Testis (tissue), 2 donors: ENCODE measurements at regions not wholly inside any gene's neighbourhood (a gene's known extent, or its start where the extent isn't known, plus 50 kb on each side); places are given as distances from the start of the nearest gene placed in this dataset.
A peak's percentile ranks its signal among the peaks of the same experiment; 100 is the strongest.

Experiments
- DNase-seq: peaks from one replicate; pipeline ENCODE4 v3.0.0-alpha.2; 2019
- H3K27ac ChIP-seq, 2 donors: fragments of 200-600 bp; sonication (generic); one replicate each; pipeline ENCODE4 v1.5.1; 2019
- H3K27me3 ChIP-seq: fragments of 200-600 bp; sonication (generic); one replicate; pipeline ENCODE4 v1.5.1; 2019
- H3K36me3 ChIP-seq: fragments of 200-600 bp; sonication (generic); one replicate; pipeline ENCODE4 v1.5.1; 2017; ENCODE audit warnings: low read depth; ENCODE audit errors: missing control alignments
- H3K4me1 ChIP-seq: fragments of 200-600 bp; sonication (generic); one replicate; pipeline ENCODE4 v1.5.1; 2019
- H3K4me3 ChIP-seq, 2 donors: fragments of 200-600 bp; sonication (generic); one replicate each; pipeline ENCODE4 v1.5.1; 2017 to 2019
- H3K9me3 ChIP-seq: fragments of 200-600 bp; sonication (generic); one replicate; pipeline ENCODE4 v1.5.1; 2017
- CTCF ChIP-seq, 3 experiments: fragments of 450-650 bp in 2 of 3; fragments of 200-600 bp in 1 of 3; sonication (generic) in 1 of 3; IDR thresholded peaks; one replicate each; pipeline ENCODE4 v1.5.1; 2016 to 2019; ENCODE audit warnings: antibody characterized with exemption in 3 of 3, mild to moderate bottlenecking in 2 of 3, moderate library complexity in 1 of 3
- POLR2A ChIP-seq: fragments of 450-650 bp; IDR thresholded peaks from one replicate; pipeline ENCODE4 v1.6.1; 2017; ENCODE audit warnings: antibody characterized with exemption, mild to moderate bottlenecking, moderate library complexity
- WGBS, 2 donors: methylation state at CpG; one replicate each; pipeline ENCODE4 v1.1.5; 2018; 5-methylcytosine and 5-hydroxymethylcytosine counted together
- intact Hi-C: fragments of 100-400 bp; cut with DNase I; formaldehyde crosslinking; loops from one replicate; pipeline ENCODE4 v1.15.1; 2023; ENCODE audit warnings: low total_unique reads

- Histone ChIP-seq H3K27ac (no peak overlapping the region), H3K9me3 (no peaks in the 10 kb centered on the region), H3K4me3 (no peak overlapping the region), H3K27me3 (no peaks in the 10 kb centered on the region), H3K36me3 (no peaks in the 10 kb centered on the region), H3K4me1 (no peaks in the 10 kb centered on the region)
- no peak for DNase-seq
- intact Hi-C loops: no loop called here
- TF ChIP-seq POLR2A: no peak
- no peak for TF ChIP-seq CTCF (IDR thresholded peaks at IDR 0.05)
Observed at GRCh38 chrX:126985027-126985426, 165.5 kb downstream of the PRR32 start.

GRCh38 chrX:126985981-126986380 lies 166.5 kb downstream of the PRR32 start:
- Histone ChIP-seq H3K27ac (no peak overlapping the region), H3K27me3 (no peaks in the 10 kb centered on the region), H3K9me3 (no peaks in the 10 kb centered on the region), H3K4me3 (no peak overlapping the region), H3K4me1 (no peaks in the 10 kb centered on the region), H3K36me3 (no peaks in the 10 kb centered on the region)
- WGBS, 2 donors: 54 to 80% methylated on average over 10 of the region's 10 CpGs
- no peak for DNase-seq
- intact Hi-C loops: no loop called here
- TF ChIP-seq POLR2A (no peak), CTCF (IDR thresholded peaks at IDR 0.05) (no peak)

GRCh38 chrX:126994032-126994600 lies 174.6 kb downstream of the PRR32 start:
- intact Hi-C loops: no loop called here
- WGBS, 2 donors: 64 to 70% methylated on average over 2 to 4 of the region's 4 CpGs
- DNase-seq: peak; percentile 12
- no peaks in the 10 kb centered on the region for H3K27me3 ChIP-seq
- no peaks in the 10 kb centered on the region for H3K36me3 ChIP-seq
- H3K27ac ChIP-seq: no peak overlapping the region
- H3K4me1 ChIP-seq: no peaks in the 10 kb centered on the region
- no peak for TF ChIP-seq CTCF (IDR thresholded peaks at IDR 0.05)
- no peak for TF ChIP-seq POLR2A
- H3K4me3 ChIP-seq: no peak overlapping the region
- no peaks in the 10 kb centered on the region for H3K9me3 ChIP-seq

GRCh38 chrX:127011629-127012028 lies 192.1 kb downstream of the PRR32 start:
- no peaks in the 10 kb centered on the region for H3K36me3 ChIP-seq
- no peak for TF ChIP-seq CTCF (IDR thresholded peaks at IDR 0.05)
- TF ChIP-seq POLR2A: no peak
- no peak for DNase-seq
- WGBS, 2 donors: 62 to 75% methylated on average over 2 of the region's 2 CpGs
- no peaks in the 10 kb centered on the region for H3K27me3 ChIP-seq
- H3K9me3 ChIP-seq: no peaks in the 10 kb centered on the region
- no peak overlapping the region for H3K4me3 ChIP-seq
- no peak overlapping the region for H3K27ac ChIP-seq
- no peaks in the 10 kb centered on the region for H3K4me1 ChIP-seq
- intact Hi-C loops: no loop called here

GRCh38 chrX:127025013-127025412 lies 205.5 kb downstream of the PRR32 start:
- intact Hi-C loops: no loop called here
- TF ChIP-seq CTCF (IDR thresholded peaks at IDR 0.05): no peak
- TF ChIP-seq POLR2A: no peak
- H3K9me3 ChIP-seq: no peaks in the 10 kb centered on the region
- no peaks in the 10 kb centered on the region for H3K27me3 ChIP-seq
- no peak for DNase-seq
- H3K36me3 ChIP-seq: no peaks in the 10 kb centered on the region
- no peak overlapping the region for H3K27ac ChIP-seq
- peaks cover 2% of the 10 kb centered on the region for H3K4me1 ChIP-seq
- 83 to 87% methylated on average over 2 of the region's 2 CpGs for WGBS, 2 donors
- no peak overlapping the region for H3K4me3 ChIP-seq
